ENCODE measurements at regions not wholly inside any gene's neighbourhood (a gene's known extent, or its start where the extent isn't known, plus 50 kb on each side); places are given as distances from the start of the nearest gene placed in this dataset.

DNA sequence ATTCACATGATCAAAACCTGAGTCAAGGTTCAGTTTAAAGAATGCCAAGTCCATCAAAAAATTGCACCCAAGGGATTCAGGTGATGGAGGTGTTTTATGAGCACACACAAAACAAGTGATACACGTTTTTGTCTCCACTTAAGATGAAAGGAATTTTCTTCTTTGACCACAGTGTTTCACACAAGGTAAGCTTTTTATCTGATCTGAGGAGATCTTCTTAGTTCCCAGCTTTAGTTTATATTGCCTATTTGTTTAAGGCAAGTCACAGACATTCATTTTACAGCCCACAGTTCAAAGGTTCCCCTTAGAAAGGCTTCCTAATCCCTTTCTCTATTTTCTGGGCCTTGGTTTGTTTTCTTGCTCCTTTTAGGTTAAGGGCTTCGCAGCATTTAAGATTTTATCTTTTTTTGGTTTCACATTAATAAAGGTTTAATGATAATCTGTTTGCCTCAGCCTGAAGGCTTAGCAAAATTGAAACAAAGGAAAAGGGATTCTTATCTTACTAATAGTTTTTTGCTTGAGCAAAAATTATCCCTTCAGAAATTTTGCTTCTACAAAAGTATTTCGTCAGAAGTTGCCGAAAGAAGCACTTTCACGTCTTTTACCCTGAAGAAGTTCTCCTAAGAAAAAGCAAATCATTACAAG is 420.5 kb upstream of the NAALADL2 start:
- H3K4me3 ChIP-seq, result no peak overlapping the region
- no peaks in the 10 kb centered on the region for H3K27me3 ChIP-seq
- H3K9me3 ChIP-seq, result no peaks in the 10 kb centered on the region
- TF ChIP-seq POLR2A (IDR thresholded peaks at IDR 0.05), result no peak
- TF ChIP-seq, protein P1, sequence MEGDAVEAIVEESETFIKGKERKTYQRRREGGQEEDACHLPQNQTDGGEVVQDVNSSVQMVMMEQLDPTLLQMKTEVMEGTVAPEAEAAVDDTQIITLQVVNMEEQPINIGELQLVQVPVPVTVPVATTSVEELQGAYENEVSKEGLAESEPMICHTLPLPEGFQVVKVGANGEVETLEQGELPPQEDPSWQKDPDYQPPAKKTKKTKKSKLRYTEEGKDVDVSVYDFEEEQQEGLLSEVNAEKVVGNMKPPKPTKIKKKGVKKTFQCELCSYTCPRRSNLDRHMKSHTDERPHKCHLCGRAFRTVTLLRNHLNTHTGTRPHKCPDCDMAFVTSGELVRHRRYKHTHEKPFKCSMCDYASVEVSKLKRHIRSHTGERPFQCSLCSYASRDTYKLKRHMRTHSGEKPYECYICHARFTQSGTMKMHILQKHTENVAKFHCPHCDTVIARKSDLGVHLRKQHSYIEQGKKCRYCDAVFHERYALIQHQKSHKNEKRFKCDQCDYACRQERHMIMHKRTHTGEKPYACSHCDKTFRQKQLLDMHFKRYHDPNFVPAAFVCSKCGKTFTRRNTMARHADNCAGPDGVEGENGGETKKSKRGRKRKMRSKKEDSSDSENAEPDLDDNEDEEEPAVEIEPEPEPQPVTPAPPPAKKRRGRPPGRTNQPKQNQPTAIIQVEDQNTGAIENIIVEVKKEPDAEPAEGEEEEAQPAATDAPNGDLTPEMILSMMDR (IDR thresholded peaks at IDR 0.05), result no peak
- intact Hi-C loops (cut with DNase I), result no loop called here
- no peak for DNase-seq
- H3K4me1 ChIP-seq, result peaks cover 0 to 12% (median 5%) of the 10 kb centered on the region in 4 donors
- ATAC-seq, result no peak
- H3K36me3 ChIP-seq, result no peaks in the 10 kb centered on the region
- no peak overlapping the region for H3K27ac ChIP-seq
- WGBS (ENCODE audit: insufficient coverage, low coverage, low lambda C conversion rate, missing lambda C conversion rate), result 71% methylated on average over 5 of the region's 5 CpGs

DNA sequence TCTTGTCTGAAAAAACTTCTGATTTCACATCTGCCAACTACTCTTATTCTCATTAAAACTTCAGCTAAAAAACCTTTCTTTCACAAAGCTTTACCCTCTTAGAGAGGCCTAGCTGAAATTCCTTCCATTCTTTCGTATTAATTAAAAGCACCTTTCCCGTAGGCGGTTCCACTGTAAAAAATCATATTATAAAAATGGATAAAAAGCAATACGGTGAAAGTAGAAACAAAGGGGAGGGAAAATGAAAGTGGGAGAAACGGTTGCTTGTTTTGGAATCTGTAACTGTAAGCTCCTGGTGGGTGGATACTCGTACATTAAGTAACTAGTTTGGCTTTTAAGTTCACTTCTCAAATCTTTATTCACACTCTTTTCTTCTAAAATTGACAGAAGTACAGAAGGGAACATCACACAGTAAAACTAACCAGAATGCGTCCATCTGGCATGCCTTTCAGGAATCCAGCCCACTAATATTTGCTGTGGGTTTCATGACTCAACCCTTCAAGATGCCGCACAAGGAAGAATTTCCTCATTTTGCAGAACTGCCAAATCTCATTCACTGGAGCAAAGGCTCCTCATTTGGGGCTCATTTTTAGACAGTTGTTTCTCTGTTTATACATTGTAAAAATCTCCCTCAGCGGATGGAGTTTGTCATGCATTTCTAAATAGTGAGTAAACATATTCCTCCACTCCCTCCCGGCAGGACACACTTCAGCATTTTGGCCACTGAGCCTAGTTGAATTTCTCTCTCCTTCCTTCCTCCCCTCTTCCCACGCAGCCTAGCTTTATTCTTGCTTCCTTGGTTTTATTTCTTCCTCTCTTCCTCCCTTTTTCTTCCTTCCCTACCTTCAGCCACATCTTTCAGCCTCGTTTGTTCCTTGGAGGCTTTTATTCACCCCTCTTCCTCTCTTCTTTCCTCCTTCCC is 419.5 kb upstream of the NAALADL2 start:
- peaks cover 0 to 12% (median 5%) of the 10 kb centered on the region in 4 donors for H3K4me1 ChIP-seq
- intact Hi-C loops (cut with DNase I), result no loop called here
- H3K9me3 ChIP-seq, result no peaks in the 10 kb centered on the region
- H3K4me3 ChIP-seq, result peak overlapping the region; percentile 81 to 85 (median 81)
- ATAC-seq (peak in 1 of 4 donors; percentile 38), DNase-seq (no peak)
- WGBS (ENCODE audit: insufficient coverage, low coverage, low lambda C conversion rate, missing lambda C conversion rate), result 38% methylated on average over 12 of the region's 12 CpGs
- no peaks in the 10 kb centered on the region for H3K27me3 ChIP-seq
- peak overlapping the region; percentile 90 to 97 (median 91) for H3K27ac ChIP-seq
- TF ChIP-seq, protein P1 (IDR thresholded peaks at IDR 0.05), result no peak
- TF ChIP-seq POLR2A (IDR thresholded peaks at IDR 0.05), result no peak
- no peaks in the 10 kb centered on the region for H3K36me3 ChIP-seq

DNA sequence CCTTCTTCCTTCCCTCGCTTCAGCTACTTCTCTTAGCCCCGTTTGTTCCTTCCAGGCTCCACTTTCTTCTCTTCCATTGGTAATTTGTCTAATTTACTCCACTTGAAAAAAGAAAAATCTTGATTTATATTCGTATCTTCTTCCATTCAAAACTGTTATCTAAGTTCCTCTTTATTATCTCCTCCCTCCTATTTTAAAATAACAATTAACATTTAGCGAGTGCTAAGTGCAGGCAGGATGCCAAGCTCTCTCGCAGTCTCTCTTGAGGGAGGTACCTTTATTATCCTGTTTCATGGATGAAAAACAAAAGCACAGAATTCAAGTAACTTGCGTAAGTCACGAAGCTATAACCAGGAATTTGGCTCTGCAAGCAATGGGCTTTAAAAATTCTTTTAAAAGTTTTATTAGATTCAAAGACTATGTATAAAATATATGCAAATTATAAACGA is 418.9 kb upstream of the NAALADL2 start:
- TF ChIP-seq POLR2A (IDR thresholded peaks at IDR 0.05), result no peak
- no peaks in the 10 kb centered on the region for H3K27me3 ChIP-seq
- H3K4me3 ChIP-seq, result peak overlapping the region; percentile 81 to 85 (median 81)
- DNase-seq, result no peak
- H3K9me3 ChIP-seq, result no peaks in the 10 kb centered on the region
- ATAC-seq, result no peak
- 2% methylated on average over 8 of the region's 8 CpGs for WGBS (ENCODE audit: insufficient coverage, low coverage, low lambda C conversion rate, missing lambda C conversion rate)
- intact Hi-C loops (cut with DNase I), result no loop called here
- peaks cover 0 to 12% (median 5%) of the 10 kb centered on the region in 4 donors for H3K4me1 ChIP-seq
- no peaks in the 10 kb centered on the region for H3K36me3 ChIP-seq
- H3K27ac ChIP-seq, result peak overlapping the region; percentile 90 to 97 (median 91)

DNA sequence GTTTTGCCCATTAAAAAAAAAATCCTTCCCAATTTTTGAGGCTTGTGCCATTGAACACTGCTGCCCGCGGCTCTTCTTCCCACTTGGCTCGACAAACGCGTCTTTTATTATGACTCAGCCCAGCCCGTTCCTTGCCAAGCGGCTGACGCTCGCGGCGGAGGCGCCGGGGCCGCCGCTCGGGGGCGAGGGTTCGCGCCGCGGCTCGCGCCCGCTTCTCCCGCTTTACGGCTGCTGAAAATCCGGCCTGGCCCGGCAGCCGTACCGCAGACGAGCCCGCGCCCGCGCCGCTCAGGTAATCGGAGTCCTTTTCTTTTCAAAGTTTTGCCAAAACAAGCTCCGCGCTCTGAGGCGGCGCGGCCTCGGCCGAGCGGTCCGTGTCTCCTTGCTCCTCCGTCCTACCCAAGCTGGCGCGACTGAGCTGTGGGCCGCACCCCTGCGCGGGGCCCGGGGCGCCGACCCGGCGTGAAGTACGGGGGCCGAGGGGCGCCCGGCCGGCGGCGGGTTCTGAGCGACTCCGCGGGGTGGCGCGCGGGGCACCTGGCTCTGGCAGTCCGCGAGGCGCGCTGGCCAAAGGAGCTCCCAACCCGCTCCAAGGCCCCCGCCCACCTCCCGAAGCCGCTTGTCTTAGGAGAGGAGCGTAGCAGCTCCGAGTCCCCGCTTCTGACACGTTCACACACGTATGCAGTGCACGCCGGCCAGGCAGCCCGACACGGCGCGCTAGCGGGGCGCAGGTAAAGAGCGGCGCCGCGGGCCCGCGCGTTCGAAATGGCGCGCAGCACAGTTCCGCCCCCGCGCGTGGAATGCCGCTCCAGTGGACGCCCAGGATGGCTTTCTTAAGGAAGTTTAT is 418.2 kb upstream of the NAALADL2 start:
- Histone ChIP-seq H3K4me3 (peak overlapping the region; percentile 81 to 85 (median 81)), H3K9me3 (no peaks in the 10 kb centered on the region), H3K4me1 (peaks cover 0 to 12% (median 5%) of the 10 kb centered on the region in 4 donors), H3K36me3 (no peaks in the 10 kb centered on the region), H3K27me3 (no peaks in the 10 kb centered on the region), H3K27ac (peak overlapping the region; percentile 90 to 97 (median 91))
- intact Hi-C loops (cut with DNase I), result no loop called here
- WGBS (ENCODE audit: insufficient coverage, low coverage, low lambda C conversion rate, missing lambda C conversion rate), result 0% methylated on average over 25 of the region's 107 CpGs
- ATAC-seq (peak; percentile 81 to 91 (median 88)), DNase-seq (peak; percentile 82 to 88 (median 85))
- peak; percentile 62 for TF ChIP-seq POLR2A (IDR thresholded peaks at IDR 0.05)
- TF ChIP-seq, protein P1 (IDR thresholded peaks at IDR 0.05), result peak in 2 of 4 donors; percentile 17 to 33

Data from right lobe of liver (tissue), 6 donors.